Spinal cord (tissue), 10 donors: ENCODE measurements at regions not wholly inside any gene's neighbourhood (a gene's known extent, or its start where the extent isn't known, plus 50 kb on each side); places are given as distances from the start of the nearest gene placed in this dataset. TPM values are rescaled to one million over a fixed set of nuclear protein-coding genes. Genes with fewer than 3 reads are reported as not detected.
A peak's percentile ranks its signal among the peaks of the same experiment; 100 is the strongest.
"Not testable (repeated sequence)": the region's sequence is repeated elsewhere in the genome, so short reads cannot be mapped to it uniquely, and the experiment has no call there.

Experiments used
- DNase-seq, 6 donors: peaks; one replicate each; pipeline versions ENCODE4 v3.0.0 to v3.0.0-alpha.2; 2013 to 2015; ENCODE audit warnings: low spot score in 6 of 6, low read depth in 4 of 6
- H3K27ac ChIP-seq: one replicate; pipeline ENCODE4 v1.5.1; 2013; ENCODE audit warnings: low read depth, low read length, control low read depth
- H3K27me3 ChIP-seq: one replicate; pipeline ENCODE4 v1.6.1; 2013; ENCODE audit warnings: low read length; ENCODE audit not compliant: control insufficient read depth, insufficient read depth
- H3K36me3 ChIP-seq: one replicate; pipeline ENCODE4 v1.6.1; 2013; ENCODE audit warnings: low read length; ENCODE audit not compliant: control insufficient read depth, insufficient read depth
- H3K4me1 ChIP-seq: one replicate; pipeline ENCODE4 v1.6.1; 2013; ENCODE audit warnings: low read length; ENCODE audit not compliant: control insufficient read depth, insufficient read depth
- H3K4me3 ChIP-seq: one replicate; pipeline ENCODE4 v1.5.1; 2013; ENCODE audit warnings: low read depth, low read length, control low read depth
- H3K9me3 ChIP-seq: one replicate; pipeline ENCODE4 v1.6.1; 2013; ENCODE audit warnings: low read length; ENCODE audit not compliant: control insufficient read depth, insufficient read depth
- WGBS: methylation state at CpG from one replicate; pipeline ENCODE4 v1.1.5; 2013; ENCODE audit warnings: missing lambda C conversion rate; ENCODE audit not compliant: insufficient coverage; 5-methylcytosine and 5-hydroxymethylcytosine counted together
- small RNA-seq: library from RNA; depleted of rRNA; stranded (forward); fragments of <200 nt; gene quantifications from one replicate; pipeline ENCODE3, GENCODE V24; 2014; ENCODE audit warnings: low replicate concordance
- donor health status: healthy.

DNA sequence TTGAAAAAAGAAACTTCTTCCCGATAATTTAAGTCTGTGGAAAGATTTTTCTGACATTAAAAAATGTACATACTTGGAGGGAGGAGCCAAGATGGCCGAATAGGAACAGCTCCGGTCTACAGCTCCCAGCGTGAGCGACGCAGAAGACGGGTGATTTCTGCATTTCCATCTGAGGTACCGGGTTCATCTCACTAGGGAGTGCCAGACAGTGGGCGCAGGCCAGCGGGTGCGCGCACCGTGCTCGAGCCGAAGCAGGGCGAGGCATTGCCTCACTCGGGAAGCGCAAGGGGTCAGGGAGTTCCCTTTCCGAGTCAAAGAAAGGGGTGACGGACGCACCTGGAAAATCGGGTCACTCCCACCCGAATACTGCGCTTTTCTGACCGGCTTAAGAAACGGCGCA lies 241.7 kb downstream of the MPDZ start:
- DNase-seq, H3K27ac ChIP-seq, H3K36me3 ChIP-seq, H3K27me3 ChIP-seq, H3K4me3 ChIP-seq, H3K9me3 ChIP-seq, H3K4me1 ChIP-seq: not testable (repeated sequence)
- WGBS = 100% methylated on average over 9 of the region's 27 CpGs

DNA sequence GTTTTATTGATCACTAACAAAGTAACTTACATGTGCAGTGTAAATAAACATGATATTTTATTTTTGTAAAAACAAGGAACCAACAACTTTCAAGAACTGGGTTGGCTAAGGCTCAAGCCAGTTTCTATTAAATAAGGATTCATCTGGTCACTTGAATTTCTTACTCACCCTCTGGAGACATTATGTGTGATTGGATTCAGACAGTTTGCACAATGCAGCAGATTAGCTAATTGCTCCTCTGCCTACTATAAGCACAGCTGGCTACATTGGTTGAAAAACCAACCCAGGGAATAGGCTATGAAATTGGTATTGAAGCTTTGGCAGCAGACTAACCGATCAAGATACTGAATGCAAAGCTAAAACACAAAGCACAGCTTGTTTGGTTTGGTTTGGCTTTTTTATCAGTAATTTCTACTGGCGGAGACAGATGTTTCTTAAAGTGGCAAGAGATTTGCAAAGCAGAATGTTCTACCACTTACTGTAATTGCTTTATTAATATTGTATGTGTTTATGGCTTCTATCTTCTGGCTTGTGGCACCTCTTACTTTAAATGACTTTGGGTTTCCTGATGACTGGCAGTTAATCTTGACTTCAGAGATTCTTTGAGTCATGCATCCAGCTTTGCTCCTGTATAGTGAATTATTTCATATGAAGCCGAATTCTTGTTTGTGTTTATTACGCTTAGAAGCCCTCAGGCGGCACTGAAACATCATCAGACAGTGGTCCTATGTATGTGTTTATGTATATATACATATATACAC lies 231.5 kb downstream of the MPDZ start:
- Histone ChIP-seq H3K27me3 (no peaks in the 10 kb centered on the region), H3K27ac (no peak overlapping the region), H3K4me1 (peaks cover 3% of the 10 kb centered on the region), H3K36me3 (no peaks in the 10 kb centered on the region), H3K4me3 (no peak overlapping the region), H3K9me3 (no peaks in the 10 kb centered on the region)
- peak in 2 of 6 donors; percentile 15 to 90 for DNase-seq
- WGBS = no CpG with 5 or more reads among the region's 5 CpGs

DNA sequence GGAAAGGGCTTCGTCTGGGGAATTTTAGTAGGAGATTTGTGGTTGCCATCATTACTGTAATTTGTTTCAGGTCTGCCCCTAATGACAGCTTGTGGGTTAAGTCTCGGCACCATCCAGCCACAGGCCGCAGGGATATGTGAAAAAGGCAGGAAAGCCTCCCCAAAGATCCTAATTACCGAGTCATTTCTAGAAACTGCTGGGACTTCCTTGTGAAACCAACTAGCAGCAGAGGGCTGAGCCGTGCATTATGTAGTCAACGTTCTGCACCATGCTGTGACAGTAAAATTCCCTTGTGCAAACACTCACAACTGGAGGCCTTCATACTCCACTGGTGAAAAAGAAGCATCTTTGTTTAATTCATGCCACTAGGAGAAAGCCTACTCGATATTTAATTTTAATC lies 230.3 kb downstream of the MPDZ start:
- no peaks in the 10 kb centered on the region for H3K36me3 ChIP-seq
- no peaks in the 10 kb centered on the region for H3K27me3 ChIP-seq
- no peaks in the 10 kb centered on the region for H3K9me3 ChIP-seq
- DNase-seq = peak in 2 of 6 donors; percentile 26 to 78
- WGBS = 44% methylated on average over 5 of the region's 7 CpGs
- peaks cover 3% of the 10 kb centered on the region for H3K4me1 ChIP-seq
- H3K27ac ChIP-seq = no peak overlapping the region
- no peak overlapping the region for H3K4me3 ChIP-seq

DNA sequence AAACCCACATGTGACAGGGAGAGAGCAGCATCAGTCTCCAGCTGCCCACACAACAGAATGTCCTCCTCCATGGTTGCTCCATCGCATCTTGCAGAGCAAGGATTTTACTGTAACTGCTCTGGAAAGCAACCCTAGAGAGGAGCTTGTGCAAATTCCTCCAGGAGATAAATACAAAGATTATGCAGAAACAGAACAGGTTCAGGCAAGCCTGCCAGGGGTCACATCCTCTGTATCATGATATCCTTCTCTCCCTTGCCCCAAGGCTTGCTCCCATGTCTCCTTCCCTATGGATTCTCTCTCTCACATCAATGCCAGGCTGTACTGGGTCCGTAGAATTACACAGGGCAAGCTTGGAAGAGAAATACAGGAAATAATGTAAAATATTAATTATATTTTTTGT lies 226.0 kb downstream of the MPDZ start:
- 100% methylated on average over 1 of the region's 2 CpGs for WGBS
- Histone ChIP-seq H3K27me3 (no peaks in the 10 kb centered on the region), H3K27ac (no peak overlapping the region), H3K36me3 (no peaks in the 10 kb centered on the region), H3K4me3 (no peak overlapping the region), H3K4me1 (peaks cover 3% of the 10 kb centered on the region), H3K9me3 (no peaks in the 10 kb centered on the region)
- no peak for DNase-seq

- H3K27me3 ChIP-seq = no peaks in the 10 kb centered on the region
- DNase-seq = no peak
- no peak overlapping the region for H3K27ac ChIP-seq
- no peaks in the 10 kb centered on the region for H3K36me3 ChIP-seq
- H3K4me3 ChIP-seq = no peak overlapping the region
- 79% methylated on average over 1 of the region's 1 CpG for WGBS
- H3K4me1 ChIP-seq = no peaks in the 10 kb centered on the region
- H3K9me3 ChIP-seq = no peaks in the 10 kb centered on the region
Observed at GRCh38 chr9:13054389-13054788, 225.1 kb downstream of the MPDZ start.

Small RNA genes in the stretch of these regions (small RNA-seq; reads per million reads assigned to genes)
- not detected for gene RF00019
